K562 (cell line): ENCODE measurements at regions not wholly inside any gene's neighbourhood (a gene's known extent, or its start where the extent isn't known, plus 50 kb on each side); places are given as distances from the start of the nearest gene placed in this dataset.

Experiments used
- CXXC5 ChIP-seq: fragments of 250-450 bp; sonication (Bioruptor Pico); IDR thresholded peaks from 2 replicates; pipeline ENCODE4 v1.8.0; 2022; ENCODE audit warnings: inconsistent platforms, mild to moderate bottlenecking, moderate library complexity
- DDX20 ChIP-seq: fragments of 450-650 bp; IDR thresholded peaks from 2 replicates; pipeline ENCODE4 v1.6.1; 2016; ENCODE audit warnings: missing genetic modification characterization, low read depth, mild to moderate bottlenecking, missing compliant biosample characterization, moderate library complexity
- FOXP1 ChIP-seq: sonication (generic); formaldehyde crosslinking; IDR thresholded peaks from 2 replicates; pipeline ENCODE4 v1.8.0; 2022; ENCODE audit warnings: mild to moderate bottlenecking, missing genetic modification reagents
- ILK ChIP-seq: fragments of 450-650 bp; IDR thresholded peaks from 2 replicates; pipeline ENCODE4 v1.6.1; 2016; ENCODE audit warnings: missing genetic modification characterization, low read depth, mild to moderate bottlenecking, missing compliant biosample characterization, moderate library complexity, borderline replicate concordance
- KDM4B ChIP-seq, 2 experiments: fragments of 450-650 bp in 1 of 2; sonication (generic) in 1 of 2; IDR thresholded peaks; 2 replicates each; pipeline ENCODE4 v1.6.1; 2016 to 2017; ENCODE audit warnings: borderline replicate concordance in 2 of 2, antibody characterized with exemption in 1 of 2, low read depth in 1 of 2, mild to moderate bottlenecking in 1 of 2
- PRDM10 ChIP-seq: fragments of 450-650 bp; IDR thresholded peaks from 2 replicates; pipeline ENCODE4 v1.6.1; 2018; ENCODE audit not compliant: partially characterized antibody
- STAT5A ChIP-seq: IDR thresholded peaks from 2 replicates; pipeline ENCODE4 v1.6.1; 2012; ENCODE audit warnings: low read length, inconsistent platforms, borderline replicate concordance
- ZNF668 ChIP-seq: fragments of 250-450 bp; sonication (Bioruptor Pico); IDR thresholded peaks from 2 replicates; pipeline ENCODE4 v1.8.0; 2022; ENCODE audit warnings: mild to moderate bottlenecking, inconsistent platforms
- ZNF707 ChIP-seq: fragments of 250-450 bp; sonication (Bioruptor Pico); conservative IDR thresholded peaks from 2 replicates; pipeline ENCODE4 v1.8.0; 2022; ENCODE audit warnings: inconsistent platforms, mild to moderate bottlenecking, moderate library complexity

GRCh38 chr2:226031647-226032501, 632.4 kb downstream of the NYAP2 start (continued):
- TF ChIP-seq DDX20 (tag) (no peak), CXXC5 (no peak), KDM4B (IDR thresholded peaks at IDR 0.05; ENCODE audit: borderline replicate concordance in 2 of 2, low read depth in 1 of 2) (no peak), FOXP1 (no peak), STAT5A (no peak), ZNF668 (CRISPR knock-in tag) (no peak), ILK (tag) (no peak), ZNF707 (CRISPR knock-in tag) (no peak), PRDM10 (no peak)
